H9 (cell line): ENCODE measurements at regions not wholly inside any gene's neighbourhood (a gene's known extent, or its start where the extent isn't known, plus 50 kb on each side); places are given as distances from the start of the nearest gene placed in this dataset.

Experiments
- DNase-seq: peaks from one replicate; pipeline ENCODE4 v3.0.0-alpha.2; 2017
- H2AFZ ChIP-seq: one replicate; pipeline ENCODE4 v1.6.1; 2013; ENCODE audit warnings: mild to moderate bottlenecking, low read length, control low read depth, moderate library complexity
- H2AK5ac ChIP-seq: 2 replicates; pipeline ENCODE4 v1.6.1; 2013; ENCODE audit warnings: low read length, control low read depth, mixed read lengths; ENCODE audit not compliant: insufficient read length
- H2BK120ac ChIP-seq: one replicate; pipeline ENCODE4 v1.6.1; 2013; ENCODE audit warnings: low read depth, mild to moderate bottlenecking, low read length, control low read depth, inconsistent platforms; ENCODE audit not compliant: poor library complexity, severe bottlenecking
- H2BK12ac ChIP-seq: 2 replicates; pipeline ENCODE4 v1.6.1; 2013; ENCODE audit warnings: low read length, control low read depth, mixed read lengths, low read depth; ENCODE audit not compliant: insufficient read length
- H2BK15ac ChIP-seq: 2 replicates; pipeline ENCODE4 v1.6.1; 2013; ENCODE audit warnings: low read depth, low read length, control low read depth
- H2BK20ac ChIP-seq: one replicate; pipeline ENCODE4 v1.6.1; 2013; ENCODE audit warnings: low read depth, mild to moderate bottlenecking, low read length, control low read depth, inconsistent platforms; ENCODE audit not compliant: poor library complexity, severe bottlenecking
- H2BK5ac ChIP-seq: 2 replicates; pipeline ENCODE4 v1.6.1; 2013; ENCODE audit warnings: low read length, control low read depth, mixed read lengths; ENCODE audit not compliant: insufficient read length
- H3K14ac ChIP-seq: 2 replicates; pipeline ENCODE4 v1.6.1; 2013; ENCODE audit warnings: low read length, control low read depth; ENCODE audit not compliant: insufficient read depth
- H3K18ac ChIP-seq: 2 replicates; pipeline ENCODE4 v1.6.1; 2013; ENCODE audit warnings: low read depth, mild to moderate bottlenecking, mixed read lengths, low read length, control low read depth; ENCODE audit not compliant: insufficient read length
- H3K23ac ChIP-seq: 2 replicates; pipeline ENCODE4 v1.6.1; 2013; ENCODE audit warnings: low read length, control low read depth, mixed read lengths, low read depth; ENCODE audit not compliant: insufficient read length
- H3K23me2 ChIP-seq: 2 replicates; pipeline ENCODE4 v1.6.1; 2013; ENCODE audit warnings: low read depth, mild to moderate bottlenecking, mixed read lengths, low read length, control low read depth; ENCODE audit not compliant: insufficient read length, poor library complexity, severe bottlenecking
- H3K27ac ChIP-seq: 2 replicates; pipeline ENCODE4 v1.5.1; 2013; ENCODE audit warnings: low read length, control low read depth, mixed read lengths, low read depth; ENCODE audit not compliant: insufficient read length
- H3K27me3 ChIP-seq: 2 replicates; pipeline ENCODE4 v1.6.1; 2013; ENCODE audit warnings: low read length, control low read depth, inconsistent platforms; ENCODE audit not compliant: insufficient read depth
- H3K4ac ChIP-seq: 2 replicates; pipeline ENCODE4 v1.6.1; 2013; ENCODE audit warnings: low read depth, mild to moderate bottlenecking, control low read depth, inconsistent platforms, low read length, moderate library complexity
- H3K4me1 ChIP-seq: 2 replicates; pipeline ENCODE4 v1.6.1; 2013; ENCODE audit warnings: low read length, control low read depth, inconsistent platforms; ENCODE audit not compliant: insufficient read depth
- H3K4me2 ChIP-seq: 2 replicates; pipeline ENCODE4 v1.6.1; 2013; ENCODE audit warnings: low read length, control low read depth, mixed read lengths; ENCODE audit not compliant: insufficient read length, insufficient read depth
- H3K56ac ChIP-seq: 2 replicates; pipeline ENCODE4 v1.6.1; 2013; ENCODE audit warnings: low read depth, mild to moderate bottlenecking, mixed read lengths, low read length, control low read depth; ENCODE audit not compliant: insufficient read length
- H3K79me1 ChIP-seq: 2 replicates; pipeline ENCODE4 v1.6.1; 2013; ENCODE audit warnings: low read depth, mild to moderate bottlenecking, moderate library complexity, low read length, control low read depth, inconsistent platforms; ENCODE audit not compliant: insufficient read depth, poor library complexity, severe bottlenecking
- H3K79me2 ChIP-seq: 2 replicates; pipeline ENCODE4 v1.6.1; 2013; ENCODE audit warnings: low read length, control low read depth, inconsistent platforms; ENCODE audit not compliant: insufficient read depth
- H3K9ac ChIP-seq: 2 replicates; pipeline ENCODE4 v1.6.1; 2013; ENCODE audit warnings: low read length, control low read depth, mixed read lengths; ENCODE audit not compliant: insufficient read length; ENCODE audit errors: extremely low read depth
- H3K9me3 ChIP-seq: one replicate; pipeline ENCODE4 v1.6.1; 2013; ENCODE audit warnings: low read depth, low read length, inconsistent platforms; ENCODE audit not compliant: control insufficient read depth
- H3T11ph ChIP-seq: one replicate; pipeline ENCODE4 v1.6.1; 2013; ENCODE audit warnings: mild to moderate bottlenecking, low read length, control low read depth, inconsistent platforms
- H4K20me1 ChIP-seq: one replicate; pipeline ENCODE4 v1.6.1; 2013; ENCODE audit not compliant: control insufficient read depth, insufficient read length, insufficient read depth
- H4K5ac ChIP-seq: 2 replicates; pipeline ENCODE4 v1.6.1; 2013; ENCODE audit warnings: low read depth, mild to moderate bottlenecking, mixed read lengths, low read length, control low read depth; ENCODE audit not compliant: insufficient read length
- H4K8ac ChIP-seq: replicated peaks from 2 replicates; pipeline ENCODE4 v1.6.1; 2013; ENCODE audit warnings: low read length, control low read depth, mixed read lengths, low read depth; ENCODE audit not compliant: insufficient read length
- H4K91ac ChIP-seq: 2 replicates; pipeline ENCODE4 v1.6.1; 2013; ENCODE audit warnings: low read depth, mild to moderate bottlenecking, moderate library complexity, mixed read lengths, low read length, control low read depth; ENCODE audit not compliant: insufficient read length
- H3K27ac Mint-ChIP-seq, 3 experiments: 2 replicates in 2 of 3; 3 replicates in 1 of 3; pipeline ENCODE4 v1.8.0; 2020 to 2021; ENCODE audit warnings: mixed read lengths in 3 of 3, mild to moderate bottlenecking in 1 of 3, moderate library complexity in 1 of 3
- H3K27me3 Mint-ChIP-seq: 2 replicates; pipeline ENCODE4 v1.8.0; 2021; ENCODE audit warnings: low read depth, mild to moderate bottlenecking, moderate library complexity, mixed read lengths
- H3K36me3 Mint-ChIP-seq, 3 experiments: 2 replicates in 2 of 3; 3 replicates in 1 of 3; pipeline ENCODE4 v1.8.0; 2020 to 2021; ENCODE audit warnings: low read depth in 3 of 3, mixed read lengths in 3 of 3; ENCODE audit not compliant: insufficient read depth in 1 of 3
- H3K4me1 Mint-ChIP-seq, 2 experiments: 2 replicates each; pipeline ENCODE4 v1.8.0; 2020; ENCODE audit warnings: mixed read lengths in 2 of 2
- H3K4me3 Mint-ChIP-seq, 2 experiments: 2 replicates in 1 of 2; 3 replicates in 1 of 2; pipeline ENCODE4 v1.8.0; 2020 to 2021; ENCODE audit warnings: mild to moderate bottlenecking in 2 of 2, mixed read lengths in 2 of 2, moderate library complexity in 1 of 2
- H3K9me3 Mint-ChIP-seq, 2 experiments: 2 replicates in 1 of 2; 3 replicates in 1 of 2; pipeline ENCODE4 v1.8.0; 2020; ENCODE audit warnings: mild to moderate bottlenecking in 2 of 2, mixed read lengths in 2 of 2, moderate library complexity in 1 of 2
- CTCF ChIP-seq: fragments of 200-600 bp; sonication (generic); conservative IDR thresholded peaks from 3 replicates; pipeline ENCODE4 v1.8.0; 2021; ENCODE audit warnings: antibody characterized with exemption, mild to moderate bottlenecking
- WGBS: extraction: QIAGEN DNeasy Blood & Tissue Kit; methylation state at CpG from one replicate; pipeline ENCODE4 v1.1.7; 2013; ENCODE audit warnings: missing lambda C conversion rate, low lambda C conversion rate, mixed read lengths; ENCODE audit not compliant: insufficient read length; ENCODE audit errors: extremely low coverage; 5-methylcytosine and 5-hydroxymethylcytosine counted together

- no peak overlapping the region for H3K4me2 ChIP-seq
- H2BK20ac ChIP-seq = no peak overlapping the region
- no peak overlapping the region for H2AFZ ChIP-seq
- peaks cover 3% of the 10 kb centered on the region; the same call in 1 of the 2 replicates for H3K4me1 ChIP-seq
- H3K79me2 ChIP-seq = no peaks in the 10 kb centered on the region
- WGBS = no CpG with 5 or more reads among the region's 18 CpGs
- no peak overlapping the region for H3K27ac ChIP-seq
- H2BK15ac ChIP-seq = no peak overlapping the region
- no peak overlapping the region for H3K18ac ChIP-seq
- H3K14ac ChIP-seq = no peak overlapping the region; the same call in 1 of the 2 replicates
- no peak for DNase-seq
- H3K9me3 ChIP-seq = no peaks in the 10 kb centered on the region
- TF ChIP-seq CTCF = no peak
- no peak overlapping the region for H2BK5ac ChIP-seq
- peaks cover 5 to 15% of the 10 kb centered on the region in 2 experiments; a peak in 3 of 4 replicates for H3K4me1 Mint-ChIP-seq
- no peaks in the 10 kb centered on the region; the same call in 1 of the 2 replicates for H3K27me3 Mint-ChIP-seq
- no peak overlapping the region for H4K91ac ChIP-seq
- H3K27me3 ChIP-seq = no peaks in the 10 kb centered on the region
- H3K36me3 Mint-ChIP-seq = no peaks in the 10 kb centered on the region; a peak in 1 of 7 replicates
- no peaks in the 10 kb centered on the region for H4K20me1 ChIP-seq
- H3T11ph ChIP-seq = no peak overlapping the region
- no peak overlapping the region for H3K56ac ChIP-seq
- H3K9ac ChIP-seq = no peak overlapping the region
- H2BK12ac ChIP-seq = no peak overlapping the region
- no peak overlapping the region for H2BK120ac ChIP-seq
- H3K4ac ChIP-seq = no peak overlapping the region
- H3K79me1 ChIP-seq = no peaks in the 10 kb centered on the region
- no peak overlapping the region for H3K27ac Mint-ChIP-seq
- no peaks in the 10 kb centered on the region for H3K23me2 ChIP-seq
- no peak overlapping the region for H2AK5ac ChIP-seq
- no peak overlapping the region for H4K8ac ChIP-seq
- no peak overlapping the region for H3K4me3 Mint-ChIP-seq
- no peak overlapping the region for H3K23ac ChIP-seq
- no peaks in the 10 kb centered on the region for H3K9me3 Mint-ChIP-seq
- H4K5ac ChIP-seq = no peak overlapping the region
These were observed 165.6 kb upstream of the IQSEC1 start for GRCh38 chr3:13238687-13239466.
